Loucy (cell line): ENCODE measurements at regions not wholly inside any gene's neighbourhood (a gene's known extent, or its start where the extent isn't known, plus 50 kb on each side); places are given as distances from the start of the nearest gene placed in this dataset.
A peak's percentile ranks its signal among the peaks of the same experiment; 100 is the strongest.

Experiments used
- H2AFZ ChIP-seq: fragments of 200-600 bp; sonication (generic); 2 replicates; pipeline ENCODE4 v1.6.0; 2016; ENCODE audit warnings: antibody characterized with exemption, mild to moderate bottlenecking, low read length, moderate library complexity
- H3F3A ChIP-seq: fragments of 200-600 bp; 2 replicates; pipeline ENCODE4 v1.6.0; 2016; ENCODE audit warnings: antibody characterized with exemption, low read depth, mild to moderate bottlenecking
- H3K27me3 ChIP-seq: fragments of 200-600 bp; sonication (generic); 2 replicates; pipeline ENCODE4 v1.6.1; 2014; ENCODE audit warnings: low read length, mild to moderate bottlenecking; ENCODE audit not compliant: insufficient read depth, poor library complexity, severe bottlenecking
- H3K36me3 ChIP-seq: fragments of 200-600 bp; sonication (generic); 2 replicates; pipeline ENCODE4 v1.6.1; 2016; ENCODE audit warnings: low read length; ENCODE audit not compliant: insufficient read depth
- H3K4me1 ChIP-seq: fragments of 200-600 bp; sonication (generic); 2 replicates; pipeline ENCODE4 v1.5.1; 2014; ENCODE audit warnings: low read length, mild to moderate bottlenecking; ENCODE audit not compliant: insufficient read depth, poor library complexity, severe bottlenecking
- H3K4me2 ChIP-seq: fragments of 200-600 bp; sonication (generic); 2 replicates; pipeline ENCODE4 v1.6.0; 2014; ENCODE audit warnings: antibody characterized with exemption, low read length, low read depth, mild to moderate bottlenecking; ENCODE audit not compliant: poor library complexity, severe bottlenecking
- H3K4me3 ChIP-seq: fragments of 200-600 bp; sonication (generic); 2 replicates; pipeline ENCODE4 v1.5.1; 2014; ENCODE audit warnings: low read length, mild to moderate bottlenecking, mixed read lengths; ENCODE audit not compliant: poor library complexity, severe bottlenecking
- H3K79me2 ChIP-seq: fragments of 200-600 bp; sonication (generic); 2 replicates; pipeline ENCODE4 v1.6.1; 2014; ENCODE audit warnings: low read length; ENCODE audit not compliant: insufficient read depth
- H3K9ac ChIP-seq: fragments of 200-600 bp; sonication (generic); 2 replicates; pipeline ENCODE4 v1.6.0; 2014; ENCODE audit warnings: mild to moderate bottlenecking, low read depth, low read length, moderate library complexity; ENCODE audit not compliant: poor library complexity, severe bottlenecking
- H3K9me2 ChIP-seq: fragments of 200-600 bp; sonication (generic); replicated peaks from 2 replicates; pipeline ENCODE4 v1.6.1; 2016; ENCODE audit warnings: low read depth, low read length, mixed read lengths
- H3K9me3 ChIP-seq: fragments of 200-600 bp; sonication (generic); 2 replicates; pipeline ENCODE4 v1.6.1; 2014; ENCODE audit warnings: mild to moderate bottlenecking, antibody characterized with exemption, low read length, low read depth; ENCODE audit not compliant: insufficient read depth
- H4K20me1 ChIP-seq: fragments of 200-600 bp; sonication (generic); 2 replicates; pipeline ENCODE4 v1.6.0; 2014; ENCODE audit warnings: antibody characterized with exemption, low read length, mild to moderate bottlenecking; ENCODE audit not compliant: insufficient read depth, poor library complexity, severe bottlenecking
- CTCF ChIP-seq: fragments of 200-600 bp; sonication (generic); conservative IDR thresholded peaks from 2 replicates; pipeline ENCODE4 v1.5.1; 2014; ENCODE audit warnings: mild to moderate bottlenecking, antibody characterized with exemption, low read length
- EZH2phosphoT487 ChIP-seq: fragments of 200-600 bp; IDR thresholded peaks from 2 replicates; pipeline ENCODE4 v1.6.1; 2018; ENCODE audit warnings: antibody characterized with exemption, mild to moderate bottlenecking, moderate library complexity, borderline replicate concordance

- Histone ChIP-seq H3K79me2 (no peaks in the 10 kb centered on the region), H3K9me3 (no peaks in the 10 kb centered on the region), H3K4me2 (no peak overlapping the region), H3K4me3 (no peak overlapping the region), H3K9ac (no peak overlapping the region), H2AFZ (no peak overlapping the region), H3K9me2 (no peaks in the 10 kb centered on the region), H3K36me3 (no peaks in the 10 kb centered on the region), H3K27me3 (no peaks in the 10 kb centered on the region), H4K20me1 (no peaks in the 10 kb centered on the region), H3F3A (no peaks in the 10 kb centered on the region), H3K4me1 (peaks cover 52% of the 10 kb centered on the region)
- no peak for TF ChIP-seq CTCF
- no peak for TF ChIP-seq EZH2phosphoT487
Measured at GRCh38 chr20:23143986-23144690, 58.0 kb upstream of the CD93 start.

- no peaks in the 10 kb centered on the region for H3K27me3 ChIP-seq
- H3K79me2 ChIP-seq = no peaks in the 10 kb centered on the region
- no peaks in the 10 kb centered on the region for H3K9me3 ChIP-seq
- peak overlapping the region; percentile 17 for H3K9ac ChIP-seq
- H3K4me1 ChIP-seq = peaks cover 52% of the 10 kb centered on the region
- no peaks in the 10 kb centered on the region for H3F3A ChIP-seq
- H4K20me1 ChIP-seq = no peaks in the 10 kb centered on the region
- no peaks in the 10 kb centered on the region for H3K9me2 ChIP-seq
- H3K36me3 ChIP-seq = no peaks in the 10 kb centered on the region
- no peak for TF ChIP-seq EZH2phosphoT487
- no peak for TF ChIP-seq CTCF
- no peak overlapping the region for H2AFZ ChIP-seq
- peak overlapping the region; percentile 63 for H3K4me2 ChIP-seq
- H3K4me3 ChIP-seq = peak overlapping the region; percentile 35
Measured at GRCh38 chr20:23143098-23143497, 57.0 kb upstream of the CD93 start.

- Histone ChIP-seq H3K27me3 (no peaks in the 10 kb centered on the region), H3K9me2 (no peaks in the 10 kb centered on the region), H3K4me1 (peaks cover 48% of the 10 kb centered on the region), H3K4me3 (peak overlapping the region; percentile 35), H3F3A (no peaks in the 10 kb centered on the region), H3K4me2 (peak overlapping the region; percentile 63), H3K9me3 (no peaks in the 10 kb centered on the region), H3K9ac (peak overlapping the region; percentile 17), H4K20me1 (no peaks in the 10 kb centered on the region), H3K79me2 (no peaks in the 10 kb centered on the region), H3K36me3 (no peaks in the 10 kb centered on the region), H2AFZ (no peak overlapping the region)
- TF ChIP-seq CTCF (peak; percentile 50), EZH2phosphoT487 (no peak)
Measured at GRCh38 chr20:23142162-23143050, 56.3 kb upstream of the CD93 start.
